ENCODE measurements at regions not wholly inside any gene's neighbourhood (a gene's known extent, or its start where the extent isn't known, plus 50 kb on each side); places are given as distances from the start of the nearest gene placed in this dataset.
"Not testable (repeated sequence)": the region's sequence is repeated elsewhere in the genome, so short reads cannot be mapped to it uniquely, and the experiment has no call there.

DNA sequence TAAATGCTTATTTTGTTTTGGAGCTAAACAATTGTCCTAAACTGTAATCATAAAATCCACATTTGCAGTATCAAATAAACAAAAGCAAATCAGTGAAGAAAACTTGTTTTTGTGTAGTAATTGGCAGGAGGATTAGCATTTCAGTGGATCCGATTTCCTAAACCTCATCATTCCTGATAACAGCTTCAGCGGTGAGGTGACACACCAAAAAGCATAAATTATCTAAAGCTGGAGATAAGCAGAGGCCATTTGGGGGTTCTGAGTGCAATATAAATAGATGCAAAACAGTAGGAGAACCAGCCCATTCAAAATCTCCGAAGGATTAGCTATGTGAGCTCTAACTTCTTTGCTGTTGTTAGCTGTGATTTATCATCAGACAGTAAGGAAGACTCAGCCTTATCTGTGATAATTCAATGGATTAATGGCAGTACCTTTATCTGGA lies 235.8 kb downstream of the EPHA7 start:
- no peak for DNase-seq (ENCODE audit: low read depth in 2 of 2)

GRCh38 chr6:93182938-93183479 lies 236.3 kb downstream of the EPHA7 start:
- DNase-seq (ENCODE audit: low read depth in 2 of 2): no peak

GRCh38 chr6:93177918-93178317 lies 241.4 kb downstream of the EPHA7 start:
- DNase-seq (ENCODE audit: low read depth in 2 of 2): no peak

DNA sequence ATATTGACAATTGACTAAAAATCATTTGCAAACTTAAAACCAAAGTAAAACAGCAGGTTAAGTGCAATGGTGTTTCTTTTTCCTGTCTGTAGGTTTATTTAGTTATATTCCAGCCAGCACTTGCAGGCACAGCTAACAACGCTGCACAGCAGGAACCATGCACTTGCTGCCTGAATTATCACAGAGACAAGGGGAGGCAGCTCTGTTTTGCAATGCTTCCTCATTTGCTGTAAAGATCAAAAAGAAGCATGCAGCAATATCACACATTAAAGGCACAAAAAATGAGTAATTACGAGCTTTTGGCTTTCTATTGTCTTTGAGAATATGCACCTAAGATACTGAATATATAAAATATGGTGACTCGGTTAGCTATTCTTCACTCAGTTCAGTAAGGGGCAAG lies 241.9 kb downstream of the EPHA7 start:
- DNase-seq (ENCODE audit: low read depth in 2 of 2): no peak

GRCh38 chr6:93176070-93176469 lies 243.3 kb downstream of the EPHA7 start:
- DNase-seq (ENCODE audit: low read depth in 2 of 2): no peak

- DNase-seq (ENCODE audit: low read depth in 2 of 2): not testable (repeated sequence)
Observed at GRCh38 chr6:93173573-93173972, 245.8 kb downstream of the EPHA7 start.

DNA sequence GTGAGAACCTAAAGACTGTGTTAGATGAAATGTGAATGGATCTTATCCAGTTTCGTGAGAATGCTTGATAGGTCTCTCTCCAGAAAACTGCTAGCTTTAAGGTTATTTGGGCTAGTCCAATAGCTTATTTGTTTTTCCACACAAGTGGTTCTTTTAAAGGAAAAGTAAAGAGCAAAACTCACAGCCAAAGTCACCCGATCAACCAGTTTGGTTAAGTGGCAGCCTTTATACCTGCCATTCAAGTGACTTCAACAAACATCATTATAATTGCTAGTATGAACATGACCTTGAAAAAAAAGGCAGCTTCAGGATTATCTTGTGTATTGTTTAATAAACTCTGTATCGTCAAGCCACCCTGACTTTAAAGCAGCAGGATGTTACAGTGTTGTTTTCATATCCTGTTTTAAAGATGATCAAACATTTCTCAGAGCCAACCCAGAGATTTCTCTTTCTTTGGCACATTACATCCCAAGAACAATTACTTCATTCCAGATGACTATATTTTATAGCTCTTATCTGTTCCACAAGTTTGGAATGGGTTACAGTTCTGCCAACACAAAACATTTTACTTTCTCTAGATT lies 253.4 kb downstream of the EPHA7 start:
- no peak for DNase-seq (ENCODE audit: low read depth in 2 of 2)

GRCh38 chr6:93164781-93165180 lies 254.6 kb downstream of the EPHA7 start:
- no peak for DNase-seq (ENCODE audit: low read depth in 2 of 2)

DNA sequence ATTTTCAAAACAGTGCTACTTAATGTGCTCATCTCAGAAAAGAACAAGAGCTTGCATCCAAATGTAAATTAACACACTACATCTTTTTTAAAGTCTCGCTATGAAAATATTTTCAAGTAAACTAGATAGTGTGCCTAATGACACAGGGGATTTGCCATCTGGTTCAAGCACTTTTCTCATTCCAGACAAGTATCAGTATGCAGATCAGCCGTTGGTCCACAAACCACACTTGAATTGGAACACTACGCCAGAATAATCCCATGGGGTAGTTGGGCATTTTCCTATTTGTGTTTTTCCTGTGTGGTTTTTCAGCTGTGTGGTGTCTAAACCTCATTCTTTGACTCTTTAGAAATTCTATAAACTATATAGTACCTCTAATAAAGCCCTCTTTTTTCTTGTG lies 256.2 kb downstream of the EPHA7 start:
- no peak for DNase-seq (ENCODE audit: low read depth in 2 of 2)

DNA sequence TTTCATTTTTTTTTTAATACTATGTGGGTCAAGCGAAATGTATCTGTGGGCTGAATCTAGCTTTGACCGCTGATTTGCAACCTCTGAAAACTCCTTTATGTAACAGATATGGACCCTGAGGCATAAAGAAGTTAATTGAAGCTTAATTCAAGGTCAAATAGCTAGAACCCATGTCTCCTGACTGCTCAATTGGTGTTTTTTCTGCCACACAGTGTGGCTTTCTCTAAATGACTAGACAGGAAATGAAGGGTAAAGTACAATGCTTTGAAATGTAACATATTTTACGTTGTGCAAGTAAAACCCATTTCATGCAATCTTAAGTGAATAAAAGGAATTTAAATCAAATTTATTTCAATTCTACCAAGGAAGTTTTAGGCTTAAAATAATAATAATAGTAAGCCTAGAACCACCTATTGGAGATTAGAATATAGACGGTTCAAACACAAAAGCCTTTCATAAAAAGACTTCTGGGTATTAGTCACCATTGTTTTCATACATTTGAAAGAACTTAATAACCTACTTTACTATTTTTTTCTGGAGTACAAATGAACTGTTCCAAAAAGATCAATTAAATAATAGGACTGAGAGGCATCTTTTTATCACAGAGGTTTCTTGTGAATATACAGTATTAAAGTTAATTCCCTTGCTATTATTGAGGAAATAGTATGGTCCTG lies 279.8 kb downstream of the EPHA7 start:
- no peak for DNase-seq (ENCODE audit: low read depth in 2 of 2)

- DNase-seq (ENCODE audit: low read depth in 2 of 2): no peak
Observed at GRCh38 chr6:93136111-93136510, 283.2 kb downstream of the EPHA7 start.

DNA sequence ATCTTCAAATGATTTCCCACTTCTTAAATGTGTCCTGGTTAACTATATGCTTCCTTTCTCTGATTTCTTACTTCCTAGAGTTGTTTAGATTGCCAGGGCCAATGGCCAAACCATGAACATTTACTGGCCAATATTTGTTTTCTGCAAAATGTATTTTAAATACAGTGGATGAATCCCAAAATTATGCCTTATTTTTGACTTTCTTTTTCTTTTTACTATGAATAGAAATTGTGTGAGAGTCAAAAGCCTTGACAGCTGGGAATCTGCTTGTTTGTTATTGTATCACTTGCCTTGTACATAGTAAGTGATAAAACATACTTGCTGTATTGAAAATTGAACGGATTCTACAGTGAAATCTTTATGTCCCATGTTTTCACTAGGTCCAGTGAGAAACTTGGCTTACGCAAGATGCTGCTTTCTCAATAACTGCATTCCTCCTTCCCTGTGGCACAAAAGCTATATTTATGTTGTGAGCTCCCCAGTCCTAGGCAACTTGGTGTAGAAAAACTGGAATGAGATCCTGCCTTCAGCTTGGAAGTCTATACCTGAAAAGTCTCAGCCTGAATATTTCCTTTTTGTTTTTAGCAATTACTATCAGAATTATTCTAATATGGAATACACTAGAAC lies 295.2 kb downstream of the EPHA7 start:
- DNase-seq (ENCODE audit: low read depth in 2 of 2): no peak

- no peak for DNase-seq (ENCODE audit: low read depth in 2 of 2)
Observed at GRCh38 chr6:93123585-93123984, 295.8 kb downstream of the EPHA7 start.

DNA sequence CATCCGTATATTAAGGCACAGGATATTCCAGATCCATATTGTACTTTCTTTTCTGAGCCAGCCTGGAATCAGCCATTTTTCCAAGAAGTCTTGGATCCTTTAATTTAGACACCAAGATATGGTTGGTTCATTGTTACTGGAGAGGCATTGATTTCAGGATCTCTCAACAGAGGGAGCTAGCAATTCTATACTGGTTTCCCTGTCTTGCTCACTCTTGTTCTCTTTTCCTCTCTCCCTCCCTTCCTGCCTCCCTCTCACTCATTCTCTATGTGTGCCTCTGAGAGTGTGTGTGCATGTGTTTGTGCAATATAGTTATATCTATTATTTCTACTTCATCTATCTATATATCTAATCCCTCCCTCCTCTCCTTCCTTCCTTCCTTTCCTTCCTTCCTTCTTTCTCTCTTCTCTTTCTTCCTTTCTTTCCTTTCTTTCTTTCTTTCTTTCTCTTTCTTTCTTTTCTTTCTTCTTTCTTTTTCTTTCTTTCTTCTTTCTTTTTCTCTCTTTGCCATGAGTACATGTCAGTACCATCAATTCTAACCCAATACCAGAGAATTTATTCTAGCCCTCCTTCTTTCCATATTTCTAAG lies 299.1 kb downstream of the EPHA7 start:
- DNase-seq (ENCODE audit: low read depth in 2 of 2): no peak

- no peak for DNase-seq (ENCODE audit: low read depth in 2 of 2)
Observed at GRCh38 chr6:93105907-93106306, 313.5 kb downstream of the EPHA7 start.

DNA sequence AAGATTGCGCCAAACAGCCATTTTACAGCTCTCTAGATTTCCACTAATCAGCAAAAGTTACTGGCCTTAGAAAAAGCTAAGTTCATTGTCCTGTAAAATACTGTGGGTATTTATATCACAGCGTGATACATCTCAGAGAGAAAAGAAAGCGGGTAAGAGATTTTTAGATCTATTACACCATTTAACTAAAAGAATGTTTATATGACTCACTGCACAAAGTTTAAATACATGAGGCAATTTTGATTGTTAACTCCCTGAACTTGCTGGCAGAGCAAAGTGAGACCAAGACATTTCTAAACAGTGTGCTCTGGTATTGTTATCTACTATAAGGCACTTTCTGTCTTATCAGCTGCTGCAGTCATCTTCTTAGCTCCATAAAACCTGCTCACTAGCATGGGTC lies 314.3 kb downstream of the EPHA7 start:
- DNase-seq (ENCODE audit: low read depth in 2 of 2): no peak

DNA sequence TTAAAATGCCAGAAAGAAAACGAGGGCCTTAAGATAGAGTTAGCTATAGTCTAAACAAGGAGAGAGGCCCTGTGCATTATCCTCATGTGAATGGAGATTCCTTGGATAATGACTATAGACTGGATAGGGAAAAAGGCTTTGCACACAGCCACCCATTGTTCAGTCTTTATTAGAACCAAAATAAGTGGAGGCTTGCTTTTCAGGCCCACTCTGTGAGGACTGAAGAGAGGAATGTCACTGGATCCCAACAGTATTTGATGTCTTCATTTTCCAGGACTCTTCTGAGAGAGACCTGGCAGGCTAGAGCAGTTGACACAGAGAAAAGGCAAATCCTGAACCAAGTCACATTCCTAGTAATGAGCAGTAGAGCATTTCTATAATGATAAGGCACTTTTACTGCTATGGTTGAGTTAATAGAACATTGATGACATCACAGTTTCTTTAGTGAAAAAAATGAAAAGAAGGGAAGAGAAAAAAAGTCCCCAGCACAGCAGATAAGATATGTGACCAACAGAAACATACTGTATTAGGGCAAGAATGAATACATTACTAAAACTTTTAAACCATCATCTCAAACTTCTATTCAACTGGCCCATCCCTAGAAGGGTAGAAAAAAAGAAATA lies 315.1 kb downstream of the EPHA7 start:
- DNase-seq (ENCODE audit: low read depth in 2 of 2): no peak

- peak in 1 of 2 experiments; percentile 3 for DNase-seq (ENCODE audit: low read depth in 2 of 2)
Observed at GRCh38 chr6:93088621-93089501, 330.5 kb downstream of the EPHA7 start.

GRCh38 chr6:93087606-93088005 lies 331.8 kb downstream of the EPHA7 start:
- no peak for DNase-seq (ENCODE audit: low read depth in 2 of 2)

DNA sequence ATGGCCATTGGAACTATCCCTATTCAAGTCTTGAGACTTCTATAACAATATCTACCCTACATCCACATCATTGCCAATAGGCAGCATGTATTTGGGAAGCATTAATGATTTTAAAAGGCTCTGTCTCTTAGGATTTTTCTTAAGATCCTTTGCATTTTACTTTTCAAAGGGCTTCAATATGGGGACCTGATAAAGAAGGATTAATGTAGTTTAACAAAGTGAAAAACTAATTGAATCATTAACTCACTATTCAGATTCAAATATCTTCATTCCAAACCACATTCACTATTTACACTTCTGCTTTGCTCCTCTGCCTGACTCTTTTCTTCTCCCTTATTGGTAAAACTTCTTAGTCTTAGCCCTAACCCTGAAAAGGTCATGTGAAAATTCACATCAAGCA lies 333.0 kb downstream of the EPHA7 start:
- no peak for DNase-seq (ENCODE audit: low read depth in 2 of 2)
